ENCODE measurements at regions not wholly inside any gene's neighbourhood (a gene's known extent, or its start where the extent isn't known, plus 50 kb on each side); places are given as distances from the start of the nearest gene placed in this dataset.

- TF ChIP-seq CTCF (IDR thresholded peaks at IDR 0.05; ENCODE audit: low read depth, low read length, poor library complexity, severe bottlenecking) (no peak), EZH2phosphoT487 (IDR thresholded peaks at IDR 0.05; ENCODE audit: borderline replicate concordance, low read length) (no peak)
Measured at GRCh38 chr6:14393910-14394309, 276.3 kb downstream of the CD83 start.
